AG04449 (cell line): ENCODE measurements at regions not wholly inside any gene's neighbourhood (a gene's known extent, or its start where the extent isn't known, plus 50 kb on each side); places are given as distances from the start of the nearest gene placed in this dataset.
A peak's percentile ranks its signal among the peaks of the same experiment; 100 is the strongest.

Experiments used
- CTCF ChIA-PET: fragments of 350-600 bp; formaldehyde crosslinking; extraction: SDS; loops from one replicate; lab custom pipeline; 2021; ENCODE audit warnings: antibody characterized with exemption; lab: Yijun Ruan, JAX
- POLR2A ChIA-PET: fragments of 400-600, 350-600 bp; formaldehyde crosslinking; extraction: SDS; loops from one replicate; lab custom pipeline; 2020; ENCODE audit warnings: antibody characterized with exemption, inconsistent platforms; lab: Yijun Ruan, JAX
- DNase-seq: peaks from one replicate; pipeline ENCODE4 v3.0.0-alpha.2; 2010; ENCODE audit warnings: low read depth, low spot score
- H3K4me3 ChIP-seq: 2 replicates; pipeline ENCODE4 v1.5.1; 2011; ENCODE audit warnings: low read depth, mild to moderate bottlenecking, control low read depth, low read length
- CTCF ChIP-seq: IDR thresholded peaks from one replicate; pipeline ENCODE4 v1.5.1; 2011; ENCODE audit warnings: mild to moderate bottlenecking, moderate library complexity, low read length, control low read depth, inconsistent platforms; ENCODE audit not compliant: insufficient read depth; ENCODE audit errors: missing control alignments

DNA sequence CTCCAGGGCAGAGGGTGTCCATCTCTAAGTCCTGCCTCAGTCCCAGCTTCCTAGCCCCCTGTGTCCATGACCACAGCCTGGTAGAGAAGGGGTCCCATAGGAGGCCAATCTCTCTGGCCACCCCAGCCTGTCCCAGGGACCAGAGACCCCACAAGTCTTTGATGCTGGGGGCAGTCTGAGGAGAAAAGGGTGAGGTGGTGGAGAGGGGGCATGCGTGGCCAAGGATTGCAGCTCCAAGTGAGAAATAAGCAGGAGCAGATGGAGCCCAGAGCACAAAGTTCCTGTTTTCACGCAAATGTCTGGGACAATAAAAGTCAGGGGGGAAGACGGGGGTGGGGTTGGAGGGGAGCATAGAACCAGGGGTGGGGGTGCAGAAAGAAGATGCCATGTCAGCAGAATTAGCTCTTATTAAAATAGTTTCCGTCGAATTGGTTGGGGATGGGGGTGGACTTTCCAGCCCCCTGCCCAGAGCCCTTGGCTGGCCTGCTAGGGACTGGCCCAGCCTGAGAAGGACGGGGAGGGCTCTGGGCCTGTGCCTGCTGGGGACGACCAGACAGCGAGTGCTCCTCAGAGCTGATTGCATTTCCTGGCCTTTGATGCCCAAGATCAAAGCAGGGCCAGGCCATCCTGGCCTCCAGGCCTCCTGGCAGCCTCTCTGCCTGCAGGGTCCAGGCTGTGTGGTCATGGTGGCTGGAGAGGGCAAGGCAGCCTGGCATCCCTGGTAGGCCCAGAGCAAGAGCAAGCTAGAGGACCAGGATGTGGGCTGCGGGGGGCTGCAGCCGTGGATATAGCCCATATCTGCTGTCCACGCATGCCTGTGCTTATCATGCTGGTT is 337.1 kb downstream of the DYSF start:
- H3K4me3 ChIP-seq = no peak overlapping the region
- POLR2A ChIA-PET = no interaction called here
- CTCF ChIA-PET = interaction anchor here (0.8 to 16.5 kb wide), 11 partner anchors 8 to 787 kb away, joined by 3 to 196 read pairs (median 5); no protein-coding TSS in a partner anchor
- no peak for TF ChIP-seq CTCF
- DNase-seq = no peak

DNA sequence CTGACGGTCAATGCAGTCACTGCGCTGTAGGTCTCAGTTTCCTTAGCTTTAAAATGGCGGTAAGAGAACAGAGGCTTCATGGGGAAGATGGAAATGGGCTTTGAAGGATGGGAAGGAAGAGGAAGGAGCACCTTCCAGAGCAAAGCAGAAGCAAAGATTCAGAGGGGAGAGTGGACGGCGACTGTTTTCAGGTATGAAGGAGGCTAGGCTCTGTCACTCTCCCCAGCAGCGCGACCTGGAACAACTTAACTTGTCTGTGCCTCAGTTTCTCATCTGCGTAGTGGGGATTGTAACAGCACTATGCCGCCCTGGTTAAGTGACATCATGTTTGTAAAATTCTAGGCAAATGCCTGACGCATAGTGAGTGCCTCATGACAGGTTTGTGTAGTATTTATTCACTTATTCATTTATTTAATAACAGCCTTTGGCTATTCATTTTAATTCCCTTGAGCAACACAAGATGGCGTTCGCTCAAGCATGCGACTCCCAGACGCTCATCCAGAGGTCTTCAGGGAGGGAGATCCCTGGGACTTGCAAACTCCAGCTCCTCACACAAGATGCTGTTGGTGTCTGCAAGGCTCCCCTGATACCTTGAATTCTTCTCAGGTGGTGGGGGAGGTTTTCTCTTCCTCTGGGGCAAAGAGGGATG is 336.3 kb downstream of the DYSF start:
- no peak overlapping the region for H3K4me3 ChIP-seq
- ChIA-PET POLR2A (no interaction called here), CTCF (interaction anchor here (0.8 to 16.5 kb wide), 9 partner anchors 8 to 788 kb away, joined by 3 to 196 read pairs (median 5); no protein-coding TSS in a partner anchor)
- TF ChIP-seq CTCF = peak; percentile 27
- DNase-seq = no peak

- ChIA-PET POLR2A (no interaction called here), CTCF (interaction anchor here (1.0 to 16.5 kb wide), 8 partner anchors 10 to 791 kb away, joined by 3 to 196 read pairs (median 3); no protein-coding TSS in a partner anchor)
- no peak for TF ChIP-seq CTCF
- no peak overlapping the region for H3K4me3 ChIP-seq
- no peak for DNase-seq
Measured at GRCh38 chr2:71788601-71789240, 335.4 kb downstream of the DYSF start.

DNA sequence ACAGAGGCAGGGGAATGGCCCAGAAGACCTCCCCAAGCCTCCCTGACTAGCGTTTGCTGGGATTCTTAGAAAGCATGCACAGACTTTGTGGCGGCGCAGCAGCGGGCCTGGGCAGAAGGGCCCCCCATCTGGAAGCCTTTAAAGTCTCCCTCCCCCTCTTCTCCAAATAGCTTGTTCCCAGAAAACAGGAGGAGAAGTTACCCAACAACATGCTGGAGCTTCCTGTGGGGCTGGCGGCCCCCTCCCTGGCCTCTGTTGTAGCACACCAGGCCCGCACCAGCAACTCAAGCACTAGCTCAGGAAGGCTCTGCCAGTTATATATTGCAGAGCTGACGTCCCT is 334.8 kb downstream of the DYSF start:
- ChIA-PET CTCF (interaction anchor here (0.8 to 16.5 kb wide), 8 partner anchors 9 to 791 kb away, joined by 3 to 196 read pairs (median 3); no protein-coding TSS in a partner anchor), POLR2A (no interaction called here)
- TF ChIP-seq CTCF = no peak
- no peak overlapping the region for H3K4me3 ChIP-seq
- no peak for DNase-seq

DNA sequence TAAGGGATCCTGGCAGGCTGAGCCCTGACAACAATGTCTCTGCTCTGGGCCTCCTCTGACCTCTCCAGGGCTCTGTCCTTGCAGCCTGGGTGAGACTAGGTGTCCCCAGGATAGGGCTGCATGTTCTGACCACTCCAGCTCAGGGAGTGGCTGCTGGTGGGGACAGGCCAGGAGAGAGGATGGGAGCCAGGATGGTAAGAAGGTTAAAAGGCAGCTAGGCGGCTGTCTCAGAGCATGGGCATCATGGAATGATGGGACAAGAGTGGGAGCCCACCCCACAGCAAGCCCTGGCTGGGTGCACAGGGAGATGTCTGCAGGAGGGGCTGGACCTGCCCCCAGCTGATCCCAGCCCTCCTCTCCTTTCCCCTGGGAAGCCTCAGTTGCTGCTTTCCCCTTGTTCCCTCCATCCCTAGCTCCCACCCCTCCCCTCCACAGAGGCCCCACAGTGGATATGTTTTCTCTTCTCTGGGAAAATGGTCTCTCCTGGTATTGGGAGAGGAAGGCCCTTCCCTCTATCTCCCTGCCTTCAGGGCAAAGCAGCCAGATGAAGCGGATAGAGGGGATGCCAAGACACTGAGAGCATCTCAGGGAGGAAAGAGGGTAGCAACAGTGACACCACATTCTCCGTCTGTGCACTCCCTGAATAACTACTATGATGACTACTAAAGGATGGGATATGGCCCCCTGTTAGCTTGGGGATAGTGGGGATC is 334.3 kb downstream of the DYSF start:
- no peak overlapping the region for H3K4me3 ChIP-seq
- DNase-seq = no peak
- ChIA-PET POLR2A (no interaction called here), CTCF (interaction anchor here (0.8 to 16.5 kb wide), 8 partner anchors 8 to 792 kb away, joined by 3 to 196 read pairs (median 3); no protein-coding TSS in a partner anchor)
- no peak for TF ChIP-seq CTCF
